NCI-H526 (cell line): ENCODE measurements at regions not wholly inside any gene's neighbourhood (a gene's known extent, or its start where the extent isn't known, plus 50 kb on each side); places are given as distances from the start of the nearest gene placed in this dataset.

Experiments used
- DNase-seq, 2 experiments: peaks; one replicate each; lab custom pipeline; 2025; lab: John Stamatoyannopoulos, UW

GRCh38 chr6:100176951-100177710 lies 183.1 kb upstream of the MCHR2 start:
- DNase-seq, result no peak

- peak in 1 of 2 experiments; percentile 50 for DNase-seq
These were observed 182.4 kb upstream of the MCHR2 start for GRCh38 chr6:100176311-100176950.

GRCh38 chr6:100175814-100176310 lies 181.8 kb upstream of the MCHR2 start:
- DNase-seq, result no peak

GRCh38 chr6:100173211-100173610 lies 179.2 kb upstream of the MCHR2 start:
- no peak for DNase-seq

GRCh38 chr6:100172322-100172713 lies 178.3 kb upstream of the MCHR2 start:
- peak in 1 of 2 experiments; percentile 26 for DNase-seq

GRCh38 chr6:100171533-100172321 lies 177.7 kb upstream of the MCHR2 start:
- peak; percentile 50 to 63 for DNase-seq

GRCh38 chr6:100168148-100168547 lies 174.1 kb upstream of the MCHR2 start:
- no peak for DNase-seq

GRCh38 chr6:100167585-100167984 lies 173.6 kb upstream of the MCHR2 start:
- no peak for DNase-seq

- DNase-seq, result no peak
These were observed 172.9 kb upstream of the MCHR2 start for GRCh38 chr6:100166956-100167355.

- DNase-seq, result no peak
These were observed 171.4 kb upstream of the MCHR2 start for GRCh38 chr6:100165442-100165841.

GRCh38 chr6:100163035-100163434 lies 169.0 kb upstream of the MCHR2 start:
- DNase-seq, result peak in 1 of 2 experiments; percentile 32

GRCh38 chr6:100161782-100162365 lies 167.9 kb upstream of the MCHR2 start:
- no peak for DNase-seq

GRCh38 chr6:100160930-100161329 lies 166.9 kb upstream of the MCHR2 start:
- peak; percentile 91 to 93 for DNase-seq

- no peak for DNase-seq
These were observed 161.1 kb upstream of the MCHR2 start for GRCh38 chr6:100155141-100155540.

GRCh38 chr6:100153636-100154275 lies 159.7 kb upstream of the MCHR2 start:
- no peak for DNase-seq

GRCh38 chr6:100152201-100152600 lies 158.2 kb upstream of the MCHR2 start:
- no peak for DNase-seq

- no peak for DNase-seq
These were observed 151.0 kb upstream of the MCHR2 start for GRCh38 chr6:100144991-100145390.

GRCh38 chr6:100138346-100139022 lies 144.5 kb upstream of the MCHR2 start:
- DNase-seq, result peak in 1 of 2 experiments; percentile 28

- DNase-seq, result no peak
These were observed 143.7 kb upstream of the MCHR2 start for GRCh38 chr6:100137759-100138158.

GRCh38 chr6:100136590-100136989 lies 142.6 kb upstream of the MCHR2 start:
- DNase-seq, result no peak

- no peak for DNase-seq
These were observed 142.0 kb upstream of the MCHR2 start for GRCh38 chr6:100135977-100136376.
